ENCODE measurements at regions not wholly inside any gene's neighbourhood (a gene's known extent, or its start where the extent isn't known, plus 50 kb on each side); places are given as distances from the start of the nearest gene placed in this dataset.
"Not testable (repeated sequence)": the region's sequence is repeated elsewhere in the genome, so short reads cannot be mapped to it uniquely, and the experiment has no call there.

GRCh38 chr17:20840987-20841865 lies 201.6 kb downstream of the USP22 start:
- H3K9ac ChIP-seq (replicated peaks; ENCODE audit: extremely low read depth, insufficient read depth, low read length); H4K20me1 ChIP-seq (replicated peaks; ENCODE audit: control insufficient read depth, extremely low read depth, insufficient read depth, low read length); H3K9me1 ChIP-seq (replicated peaks; ENCODE audit: control insufficient read depth, extremely low read depth, insufficient read depth, low read length); dilution Hi-C loops (cut with MboI; ENCODE audit: extremely low pct_ligation_motif_present, low sequenced_read_pairs); H3K9me3 ChIP-seq (replicated peaks; ENCODE audit: control insufficient read depth, insufficient read depth, low read length); BruUV-seq (replicated peaks); H3K79me2 ChIP-seq (ENCODE audit: control insufficient read depth, insufficient read depth, low read length); POLR2A ChIA-PET; H3K36me3 ChIP-seq (ENCODE audit: control insufficient read depth in 2 of 2, extremely low read depth in 1 of 2, insufficient read depth in 2 of 2, low read length in 2 of 2); H2AFZ ChIP-seq (ENCODE audit: low read depth, low read length); H3K4me2 ChIP-seq (ENCODE audit: insufficient read depth, low read length); FAIRE-seq; H3K4me3 ChIP-seq (replicated peaks in 1 of 3; ENCODE audit: insufficient read depth in 1 of 3, low read depth in 1 of 3, low read length in 3 of 3); DNase-seq (ENCODE audit: low read depth, low spot score); H3K27ac ChIP-seq (ENCODE audit: insufficient read depth, low read depth, low read length); H3K4me1 ChIP-seq (ENCODE audit: control insufficient read depth, extremely low read depth, insufficient read depth, low read length); intact Hi-C loops (cut with micrococcal nuclease); CTCF ChIA-PET: not testable (repeated sequence)
- H3K27me3 ChIP-seq (ENCODE audit: control insufficient read depth in 2 of 2, insufficient read depth in 2 of 2, low read length in 2 of 2): peaks cover 4 to 11% of the 10 kb centered on the region in 2 experiments

GRCh38 chr17:20842012-20842411 lies 200.8 kb downstream of the USP22 start:
- H3K4me2 ChIP-seq (ENCODE audit: insufficient read depth, low read length); H3K79me2 ChIP-seq (ENCODE audit: control insufficient read depth, insufficient read depth, low read length); POLR2A ChIA-PET; intact Hi-C loops (cut with micrococcal nuclease); H4K20me1 ChIP-seq (replicated peaks; ENCODE audit: control insufficient read depth, extremely low read depth, insufficient read depth, low read length); BruUV-seq (replicated peaks); H3K9me1 ChIP-seq (replicated peaks; ENCODE audit: control insufficient read depth, extremely low read depth, insufficient read depth, low read length); DNase-seq (ENCODE audit: low read depth, low spot score); dilution Hi-C loops (cut with MboI; ENCODE audit: extremely low pct_ligation_motif_present, low sequenced_read_pairs); H3K27ac ChIP-seq (ENCODE audit: insufficient read depth, low read depth, low read length); H2AFZ ChIP-seq (ENCODE audit: low read depth, low read length); H3K4me1 ChIP-seq (ENCODE audit: control insufficient read depth, extremely low read depth, insufficient read depth, low read length); H3K9ac ChIP-seq (replicated peaks; ENCODE audit: extremely low read depth, insufficient read depth, low read length); H3K9me3 ChIP-seq (replicated peaks; ENCODE audit: control insufficient read depth, insufficient read depth, low read length); H3K4me3 ChIP-seq (replicated peaks in 1 of 3; ENCODE audit: insufficient read depth in 1 of 3, low read depth in 1 of 3, low read length in 3 of 3); CTCF ChIA-PET; FAIRE-seq; H3K36me3 ChIP-seq (ENCODE audit: control insufficient read depth in 2 of 2, extremely low read depth in 1 of 2, insufficient read depth in 2 of 2, low read length in 2 of 2): not testable (repeated sequence)
- peaks cover 4 to 11% of the 10 kb centered on the region in 2 experiments for H3K27me3 ChIP-seq (ENCODE audit: control insufficient read depth in 2 of 2, insufficient read depth in 2 of 2, low read length in 2 of 2)

- POLR2A ChIA-PET; H3K4me2 ChIP-seq (ENCODE audit: insufficient read depth, low read length); CTCF ChIA-PET; H3K9me1 ChIP-seq (replicated peaks; ENCODE audit: control insufficient read depth, extremely low read depth, insufficient read depth, low read length); H3K9ac ChIP-seq (replicated peaks; ENCODE audit: extremely low read depth, insufficient read depth, low read length); BruUV-seq (replicated peaks); H3K79me2 ChIP-seq (ENCODE audit: control insufficient read depth, insufficient read depth, low read length); H4K20me1 ChIP-seq (replicated peaks; ENCODE audit: control insufficient read depth, extremely low read depth, insufficient read depth, low read length); intact Hi-C loops (cut with micrococcal nuclease); H3K9me3 ChIP-seq (replicated peaks; ENCODE audit: control insufficient read depth, insufficient read depth, low read length); H3K4me1 ChIP-seq (ENCODE audit: control insufficient read depth, extremely low read depth, insufficient read depth, low read length); DNase-seq (ENCODE audit: low read depth, low spot score); H3K27ac ChIP-seq (ENCODE audit: insufficient read depth, low read depth, low read length); dilution Hi-C loops (cut with MboI; ENCODE audit: extremely low pct_ligation_motif_present, low sequenced_read_pairs); H3K36me3 ChIP-seq (ENCODE audit: control insufficient read depth in 2 of 2, extremely low read depth in 1 of 2, insufficient read depth in 2 of 2, low read length in 2 of 2); H3K4me3 ChIP-seq (replicated peaks in 1 of 3; ENCODE audit: insufficient read depth in 1 of 3, low read depth in 1 of 3, low read length in 3 of 3); H2AFZ ChIP-seq (ENCODE audit: low read depth, low read length); FAIRE-seq: not testable (repeated sequence)
- peaks cover 4 to 13% of the 10 kb centered on the region in 2 experiments for H3K27me3 ChIP-seq (ENCODE audit: control insufficient read depth in 2 of 2, insufficient read depth in 2 of 2, low read length in 2 of 2)
These were observed 199.6 kb downstream of the USP22 start for GRCh38 chr17:20843261-20843660.

GRCh38 chr17:20843799-20844553 lies 198.8 kb downstream of the USP22 start:
- POLR2A ChIA-PET; H3K9me1 ChIP-seq (replicated peaks; ENCODE audit: control insufficient read depth, extremely low read depth, insufficient read depth, low read length); H3K27ac ChIP-seq (ENCODE audit: insufficient read depth, low read depth, low read length); H3K4me3 ChIP-seq (replicated peaks in 1 of 3; ENCODE audit: insufficient read depth in 1 of 3, low read depth in 1 of 3, low read length in 3 of 3); intact Hi-C loops (cut with micrococcal nuclease); H3K36me3 ChIP-seq (ENCODE audit: control insufficient read depth in 2 of 2, extremely low read depth in 1 of 2, insufficient read depth in 2 of 2, low read length in 2 of 2); H3K4me1 ChIP-seq (ENCODE audit: control insufficient read depth, extremely low read depth, insufficient read depth, low read length); H4K20me1 ChIP-seq (replicated peaks; ENCODE audit: control insufficient read depth, extremely low read depth, insufficient read depth, low read length); dilution Hi-C loops (cut with MboI; ENCODE audit: extremely low pct_ligation_motif_present, low sequenced_read_pairs); H3K9ac ChIP-seq (replicated peaks; ENCODE audit: extremely low read depth, insufficient read depth, low read length); CTCF ChIA-PET; H3K4me2 ChIP-seq (ENCODE audit: insufficient read depth, low read length); BruUV-seq (replicated peaks); H3K79me2 ChIP-seq (ENCODE audit: control insufficient read depth, insufficient read depth, low read length); H2AFZ ChIP-seq (ENCODE audit: low read depth, low read length); DNase-seq (ENCODE audit: low read depth, low spot score); FAIRE-seq; H3K9me3 ChIP-seq (replicated peaks; ENCODE audit: control insufficient read depth, insufficient read depth, low read length): not testable (repeated sequence)
- H3K27me3 ChIP-seq (ENCODE audit: control insufficient read depth in 2 of 2, insufficient read depth in 2 of 2, low read length in 2 of 2): peaks cover 4 to 13% of the 10 kb centered on the region in 2 experiments

Measured in endothelial cell of umbilical vein (primary cell).